A549 (cell line): ENCODE measurements at regions not wholly inside any gene's neighbourhood (a gene's known extent, or its start where the extent isn't known, plus 50 kb on each side); places are given as distances from the start of the nearest gene placed in this dataset.

Experiments
- EP300 ChIP-seq, 2 experiments: fragments of >200 bp; sonication (Bioruptor Twin); formaldehyde crosslinking; IDR thresholded peaks; 2 replicates in 1 of 2; 3 replicates in 1 of 2; pipeline ENCODE4 v1.6.1; 2016 to 2017
- HOXA7 ChIP-seq: fragments of 250-450 bp; sonication (Bioruptor Pico); IDR thresholded peaks from 2 replicates; pipeline ENCODE4 v1.5.0; 2020; ENCODE audit warnings: mild to moderate bottlenecking, moderate library complexity
- POLR2A ChIP-seq: IDR thresholded peaks from 2 replicates; pipeline ENCODE4 v1.6.1; 2012; ENCODE audit warnings: mild to moderate bottlenecking, low read length
- TF ChIP-seq, protein P1 (sequence below): fragments of >200 bp; sonication (Bioruptor Twin); formaldehyde crosslinking; IDR thresholded peaks from 3 replicates; pipeline ENCODE4 v1.5.1; 2016
- TF ChIP-seq, protein P2 (sequence below): fragments of >200 bp; sonication (Bioruptor Twin); formaldehyde crosslinking; IDR thresholded peaks from 2 replicates; pipeline ENCODE4 v1.6.1; 2016
- TF ChIP-seq, protein P3 (sequence below): fragments of 200-600 bp; sonication (generic); IDR thresholded peaks from 2 replicates; pipeline ENCODE4 v1.6.1; 2016; ENCODE audit warnings: antibody characterized with exemption, mild to moderate bottlenecking, moderate library complexity

DNA sequence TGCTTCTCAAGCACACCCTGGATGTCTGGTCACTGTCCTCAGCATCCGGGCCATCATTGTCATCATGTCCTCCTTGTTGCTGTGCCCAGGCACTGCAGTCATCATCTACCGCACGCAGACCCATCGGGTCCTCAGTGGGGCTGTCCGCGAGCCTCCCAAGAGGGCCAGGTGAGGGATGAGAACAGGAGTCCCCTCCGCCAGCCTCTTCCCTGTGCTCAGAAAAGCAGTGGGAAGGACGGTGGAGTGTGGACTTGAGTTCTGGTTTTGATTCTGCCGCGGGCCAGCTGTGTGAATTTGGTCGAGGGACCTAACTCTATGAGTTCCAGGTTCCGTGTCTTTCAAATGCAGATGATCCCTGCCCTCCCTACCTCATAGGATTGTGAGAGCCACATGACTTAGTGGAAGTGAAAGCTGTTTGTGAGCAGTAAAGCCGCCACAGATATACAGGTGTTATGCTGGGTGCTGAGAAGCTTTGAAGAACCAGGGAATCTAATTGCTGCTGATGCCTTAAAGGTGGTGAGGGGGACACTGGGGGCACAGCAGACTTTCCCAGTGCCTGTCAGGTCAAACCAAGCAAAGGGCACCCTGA lies 122.9 kb upstream of the RAP1B start:
- TF ChIP-seq EP300 (IDR thresholded peaks at IDR 0.05) (no peak), HOXA7 (CRISPR knock-in tag) (no peak), POLR2A (no peak)
- TF ChIP-seq, protein P1, sequence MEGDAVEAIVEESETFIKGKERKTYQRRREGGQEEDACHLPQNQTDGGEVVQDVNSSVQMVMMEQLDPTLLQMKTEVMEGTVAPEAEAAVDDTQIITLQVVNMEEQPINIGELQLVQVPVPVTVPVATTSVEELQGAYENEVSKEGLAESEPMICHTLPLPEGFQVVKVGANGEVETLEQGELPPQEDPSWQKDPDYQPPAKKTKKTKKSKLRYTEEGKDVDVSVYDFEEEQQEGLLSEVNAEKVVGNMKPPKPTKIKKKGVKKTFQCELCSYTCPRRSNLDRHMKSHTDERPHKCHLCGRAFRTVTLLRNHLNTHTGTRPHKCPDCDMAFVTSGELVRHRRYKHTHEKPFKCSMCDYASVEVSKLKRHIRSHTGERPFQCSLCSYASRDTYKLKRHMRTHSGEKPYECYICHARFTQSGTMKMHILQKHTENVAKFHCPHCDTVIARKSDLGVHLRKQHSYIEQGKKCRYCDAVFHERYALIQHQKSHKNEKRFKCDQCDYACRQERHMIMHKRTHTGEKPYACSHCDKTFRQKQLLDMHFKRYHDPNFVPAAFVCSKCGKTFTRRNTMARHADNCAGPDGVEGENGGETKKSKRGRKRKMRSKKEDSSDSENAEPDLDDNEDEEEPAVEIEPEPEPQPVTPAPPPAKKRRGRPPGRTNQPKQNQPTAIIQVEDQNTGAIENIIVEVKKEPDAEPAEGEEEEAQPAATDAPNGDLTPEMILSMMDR: no peak
- TF ChIP-seq, protein P2, sequence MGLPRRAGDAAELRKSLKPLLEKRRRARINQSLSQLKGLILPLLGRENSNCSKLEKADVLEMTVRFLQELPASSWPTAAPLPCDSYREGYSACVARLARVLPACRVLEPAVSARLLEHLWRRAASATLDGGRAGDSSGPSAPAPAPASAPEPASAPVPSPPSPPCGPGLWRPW: no peak
- TF ChIP-seq, protein P3, sequence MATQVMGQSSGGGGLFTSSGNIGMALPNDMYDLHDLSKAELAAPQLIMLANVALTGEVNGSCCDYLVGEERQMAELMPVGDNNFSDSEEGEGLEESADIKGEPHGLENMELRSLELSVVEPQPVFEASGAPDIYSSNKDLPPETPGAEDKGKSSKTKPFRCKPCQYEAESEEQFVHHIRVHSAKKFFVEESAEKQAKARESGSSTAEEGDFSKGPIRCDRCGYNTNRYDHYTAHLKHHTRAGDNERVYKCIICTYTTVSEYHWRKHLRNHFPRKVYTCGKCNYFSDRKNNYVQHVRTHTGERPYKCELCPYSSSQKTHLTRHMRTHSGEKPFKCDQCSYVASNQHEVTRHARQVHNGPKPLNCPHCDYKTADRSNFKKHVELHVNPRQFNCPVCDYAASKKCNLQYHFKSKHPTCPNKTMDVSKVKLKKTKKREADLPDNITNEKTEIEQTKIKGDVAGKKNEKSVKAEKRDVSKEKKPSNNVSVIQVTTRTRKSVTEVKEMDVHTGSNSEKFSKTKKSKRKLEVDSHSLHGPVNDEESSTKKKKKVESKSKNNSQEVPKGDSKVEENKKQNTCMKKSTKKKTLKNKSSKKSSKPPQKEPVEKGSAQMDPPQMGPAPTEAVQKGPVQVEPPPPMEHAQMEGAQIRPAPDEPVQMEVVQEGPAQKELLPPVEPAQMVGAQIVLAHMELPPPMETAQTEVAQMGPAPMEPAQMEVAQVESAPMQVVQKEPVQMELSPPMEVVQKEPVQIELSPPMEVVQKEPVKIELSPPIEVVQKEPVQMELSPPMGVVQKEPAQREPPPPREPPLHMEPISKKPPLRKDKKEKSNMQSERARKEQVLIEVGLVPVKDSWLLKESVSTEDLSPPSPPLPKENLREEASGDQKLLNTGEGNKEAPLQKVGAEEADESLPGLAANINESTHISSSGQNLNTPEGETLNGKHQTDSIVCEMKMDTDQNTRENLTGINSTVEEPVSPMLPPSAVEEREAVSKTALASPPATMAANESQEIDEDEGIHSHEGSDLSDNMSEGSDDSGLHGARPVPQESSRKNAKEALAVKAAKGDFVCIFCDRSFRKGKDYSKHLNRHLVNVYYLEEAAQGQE: no peak
